Fibroblast of villous mesenchyme (primary cell): ENCODE measurements at regions not wholly inside any gene's neighbourhood (a gene's known extent, or its start where the extent isn't known, plus 50 kb on each side); places are given as distances from the start of the nearest gene placed in this dataset.

Experiments used
- DNase-seq: peaks from one replicate; pipeline ENCODE4 v3.0.0-alpha.2; 2010; ENCODE audit warnings: low read depth
- H3K4me3 ChIP-seq: 2 replicates; pipeline ENCODE4 v1.5.1; 2011; ENCODE audit warnings: low read depth, mild to moderate bottlenecking, low read length
- TF ChIP-seq, protein P1 (sequence below): IDR thresholded peaks from 2 replicates; pipeline ENCODE4 v1.5.1; 2012; ENCODE audit warnings: low read depth, mild to moderate bottlenecking, low read length; ENCODE audit not compliant: insufficient read depth

DNA sequence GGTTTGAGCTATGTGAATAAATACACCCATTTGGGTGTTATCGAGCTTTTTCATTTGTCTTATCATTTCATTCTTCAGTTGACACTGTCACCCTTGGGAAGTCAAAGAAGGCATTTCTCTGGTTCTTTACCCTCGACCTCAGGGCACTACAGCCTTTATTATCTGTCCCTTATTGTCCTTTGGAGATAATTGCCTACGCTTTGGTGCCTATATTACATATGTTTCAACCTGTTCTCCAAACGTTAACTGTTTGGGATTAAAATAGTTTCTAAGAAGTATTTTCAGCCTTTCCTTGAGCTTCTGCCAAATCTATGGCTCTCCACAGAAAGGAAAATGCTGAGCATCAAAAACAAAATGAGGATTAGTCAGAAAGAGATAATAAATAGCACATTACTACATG is 395.4 kb upstream of the ADAMTS9 start:
- TF ChIP-seq, protein P1, sequence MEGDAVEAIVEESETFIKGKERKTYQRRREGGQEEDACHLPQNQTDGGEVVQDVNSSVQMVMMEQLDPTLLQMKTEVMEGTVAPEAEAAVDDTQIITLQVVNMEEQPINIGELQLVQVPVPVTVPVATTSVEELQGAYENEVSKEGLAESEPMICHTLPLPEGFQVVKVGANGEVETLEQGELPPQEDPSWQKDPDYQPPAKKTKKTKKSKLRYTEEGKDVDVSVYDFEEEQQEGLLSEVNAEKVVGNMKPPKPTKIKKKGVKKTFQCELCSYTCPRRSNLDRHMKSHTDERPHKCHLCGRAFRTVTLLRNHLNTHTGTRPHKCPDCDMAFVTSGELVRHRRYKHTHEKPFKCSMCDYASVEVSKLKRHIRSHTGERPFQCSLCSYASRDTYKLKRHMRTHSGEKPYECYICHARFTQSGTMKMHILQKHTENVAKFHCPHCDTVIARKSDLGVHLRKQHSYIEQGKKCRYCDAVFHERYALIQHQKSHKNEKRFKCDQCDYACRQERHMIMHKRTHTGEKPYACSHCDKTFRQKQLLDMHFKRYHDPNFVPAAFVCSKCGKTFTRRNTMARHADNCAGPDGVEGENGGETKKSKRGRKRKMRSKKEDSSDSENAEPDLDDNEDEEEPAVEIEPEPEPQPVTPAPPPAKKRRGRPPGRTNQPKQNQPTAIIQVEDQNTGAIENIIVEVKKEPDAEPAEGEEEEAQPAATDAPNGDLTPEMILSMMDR: no peak
- DNase-seq: no peak
- H3K4me3 ChIP-seq: no peak overlapping the region

DNA sequence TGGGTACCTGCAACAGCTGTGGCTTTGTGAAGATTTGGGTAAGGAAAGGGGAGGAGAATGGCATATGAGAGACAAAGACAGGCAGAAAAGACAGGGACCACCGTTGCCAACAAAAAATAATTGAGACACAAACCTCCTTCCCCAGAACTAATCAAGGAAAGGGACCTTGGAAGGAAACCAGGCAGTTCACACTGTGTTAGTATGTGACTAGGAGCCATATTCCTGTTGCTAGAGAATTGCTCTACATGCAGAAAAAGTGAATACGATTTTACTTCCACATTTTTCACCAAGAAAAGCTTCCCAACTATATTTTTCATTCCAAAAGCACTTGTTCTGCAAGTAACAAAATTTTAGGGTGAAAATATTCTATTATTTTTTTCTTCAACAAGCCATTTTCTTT is 393.7 kb upstream of the ADAMTS9 start:
- H3K4me3 ChIP-seq: no peak overlapping the region
- TF ChIP-seq, protein P1: no peak
- no peak for DNase-seq

DNA sequence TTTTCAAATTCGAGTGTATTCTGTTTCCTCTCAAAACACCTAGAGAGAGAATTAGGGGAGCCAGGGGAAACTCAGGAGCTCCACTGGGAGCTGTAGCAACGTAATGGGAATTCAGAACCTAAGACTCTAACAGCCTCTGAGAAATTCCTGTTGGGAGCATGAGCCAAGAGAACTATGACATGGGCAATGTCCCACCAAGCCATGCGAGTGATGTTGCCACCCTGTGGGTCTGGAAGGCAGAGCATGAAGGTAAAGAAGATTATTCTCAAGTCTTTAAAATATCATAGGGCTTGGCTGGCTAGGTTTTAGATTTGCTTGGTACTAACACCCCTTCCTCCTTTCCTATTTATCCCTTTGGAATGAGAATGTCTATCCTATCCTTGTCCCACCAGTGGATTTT is 392.6 kb upstream of the ADAMTS9 start:
- no peak for DNase-seq
- TF ChIP-seq, protein P1: no peak
- H3K4me3 ChIP-seq: no peak overlapping the region

DNA sequence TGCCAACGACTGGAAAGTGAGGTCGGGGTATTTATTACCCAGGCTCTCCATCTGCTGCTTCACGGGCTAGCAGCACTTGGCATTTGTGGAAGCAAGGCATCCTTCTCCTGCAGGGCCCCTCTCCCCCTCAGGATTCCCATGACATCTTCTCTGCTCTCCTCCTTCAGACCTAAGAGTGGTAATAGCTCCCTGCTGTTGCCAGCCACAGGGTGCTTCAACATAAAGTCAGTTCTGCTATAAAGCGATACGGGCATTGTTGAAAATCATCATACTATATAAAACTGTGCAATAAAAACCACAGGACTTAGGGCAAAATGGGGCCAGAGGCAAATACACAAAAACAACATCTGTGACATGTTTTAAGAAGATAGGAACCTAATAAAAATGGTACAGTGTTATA is 391.8 kb upstream of the ADAMTS9 start:
- TF ChIP-seq, protein P1: no peak
- no peak for DNase-seq
- no peak overlapping the region for H3K4me3 ChIP-seq

DNA sequence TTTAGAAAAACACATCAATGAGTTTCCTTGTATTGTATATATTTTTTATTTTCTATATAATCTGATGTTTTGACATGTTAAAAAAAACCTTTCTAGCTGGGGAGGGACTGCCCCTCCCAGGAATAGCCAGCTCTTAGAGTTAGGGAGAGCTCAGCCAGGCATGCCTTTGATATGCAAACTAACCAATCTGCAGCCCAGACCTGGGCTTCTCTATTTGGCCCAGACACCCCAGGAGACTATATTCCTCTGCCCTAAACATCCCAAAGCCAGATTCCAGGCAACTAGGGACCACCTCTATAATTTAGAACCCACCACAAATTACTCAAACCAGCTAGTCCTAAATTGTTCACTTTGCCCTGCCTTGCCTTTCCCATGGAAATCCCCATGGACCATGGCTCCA is 390.9 kb upstream of the ADAMTS9 start:
- no peak overlapping the region for H3K4me3 ChIP-seq
- TF ChIP-seq, protein P1: no peak
- no peak for DNase-seq

DNA sequence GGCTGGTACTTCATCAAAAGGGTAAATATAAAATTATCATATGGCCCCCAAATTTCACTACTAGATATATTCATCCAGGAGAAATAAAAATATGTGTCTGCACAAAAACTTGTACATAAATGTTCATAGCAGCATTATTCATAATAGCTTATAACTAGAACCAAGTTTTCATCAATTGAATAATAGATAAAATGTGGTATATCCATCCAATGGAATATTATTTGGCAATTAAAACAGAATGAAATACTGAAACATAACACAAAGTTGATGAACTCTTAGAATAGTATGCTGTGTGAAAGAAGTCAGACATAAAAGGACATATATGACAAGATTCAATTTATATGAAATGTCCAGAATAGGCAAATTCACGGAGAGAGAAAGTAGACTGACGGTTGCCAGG is 389.3 kb upstream of the ADAMTS9 start:
- no peak for DNase-seq
- no peak overlapping the region for H3K4me3 ChIP-seq
- TF ChIP-seq, protein P1: no peak

DNA sequence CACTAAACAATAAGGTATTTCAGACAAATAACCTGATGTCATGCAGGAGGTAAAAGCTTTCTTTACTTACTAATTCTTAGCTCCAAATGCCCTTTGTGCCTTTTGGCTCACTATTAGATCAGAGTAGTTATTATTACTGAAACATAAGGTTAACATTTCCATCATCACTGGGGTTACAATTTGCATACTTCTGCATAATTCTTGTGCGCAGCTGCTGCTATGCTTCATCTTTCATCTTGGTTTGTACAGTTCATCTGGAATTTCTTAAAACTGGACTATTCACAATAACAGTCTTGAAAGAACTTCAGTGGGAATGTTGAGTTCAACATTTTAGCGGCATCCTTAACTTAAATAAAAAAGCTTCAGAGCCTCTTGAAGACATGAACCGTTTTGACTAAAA is 383.2 kb upstream of the ADAMTS9 start:
- no peak for DNase-seq
- H3K4me3 ChIP-seq: no peak overlapping the region

More for the DNA sequence above, 383.2 kb upstream of the ADAMTS9 start:
- TF ChIP-seq, protein P1: no peak
